HG02571 (cell line): ENCODE measurements at regions not wholly inside any gene's neighbourhood (a gene's known extent, or its start where the extent isn't known, plus 50 kb on each side); places are given as distances from the start of the nearest gene placed in this dataset.

Experiments
- ATAC-seq: cut with Tn5 transposase; IDR thresholded peaks from one replicate; pipeline ENCODE4 v1.9.1; 2021; ENCODE audit warnings: mild to moderate bottlenecking, moderate library complexity; ENCODE audit not compliant: unreplicated experiment

GRCh38 chr2:103464831-103465230 is 703.0 kb downstream of the TMEM182 start:
- no peak for ATAC-seq

GRCh38 chr2:103469800-103470199 is 708.0 kb downstream of the TMEM182 start:
- no peak for ATAC-seq

GRCh38 chr2:103484906-103485305 is 723.1 kb downstream of the TMEM182 start:
- ATAC-seq = no peak

GRCh38 chr2:103496850-103497249 is 735.0 kb downstream of the TMEM182 start:
- no peak for ATAC-seq

GRCh38 chr2:103506812-103507211 is 745.0 kb downstream of the TMEM182 start:
- ATAC-seq = no peak

GRCh38 chr2:103512442-103512841 is 750.6 kb downstream of the TMEM182 start:
- no peak for ATAC-seq

GRCh38 chr2:103520547-103520946 is 758.7 kb downstream of the TMEM182 start:
- no peak for ATAC-seq

GRCh38 chr2:103525756-103526155 is 763.9 kb downstream of the TMEM182 start:
- ATAC-seq = no peak

GRCh38 chr2:103526757-103527156 is 764.9 kb downstream of the TMEM182 start:
- ATAC-seq = no peak

GRCh38 chr2:103527278-103527677 is 765.4 kb downstream of the TMEM182 start:
- ATAC-seq = no peak

GRCh38 chr2:103529798-103530502 is 768.1 kb downstream of the TMEM182 start:
- ATAC-seq = no peak

- no peak for ATAC-seq
Observed at GRCh38 chr2:103552775-103553174, 790.9 kb downstream of the TMEM182 start.

GRCh38 chr2:103594823-103595222 is 833.0 kb downstream of the TMEM182 start:
- ATAC-seq = no peak

GRCh38 chr2:103605071-103605780 is 843.4 kb downstream of the TMEM182 start:
- no peak for ATAC-seq

GRCh38 chr2:103615611-103616105 is 853.8 kb downstream of the TMEM182 start:
- ATAC-seq = no peak

GRCh38 chr2:103616891-103617290 is 855.1 kb downstream of the TMEM182 start:
- no peak for ATAC-seq

GRCh38 chr2:103618112-103618511 is 856.3 kb downstream of the TMEM182 start:
- no peak for ATAC-seq

- no peak for ATAC-seq
Observed at GRCh38 chr2:103627301-103627700, 865.5 kb downstream of the TMEM182 start.

GRCh38 chr2:103638978-103639377 is 877.1 kb downstream of the TMEM182 start:
- no peak for ATAC-seq

GRCh38 chr2:103656558-103656957 is 894.7 kb downstream of the TMEM182 start:
- ATAC-seq = no peak

- ATAC-seq = no peak
Observed at GRCh38 chr2:103660519-103660918, 898.7 kb downstream of the TMEM182 start.

GRCh38 chr2:103660947-103661346 is 899.1 kb downstream of the TMEM182 start:
- ATAC-seq = no peak
